ENCODE measurements at regions not wholly inside any gene's neighbourhood (a gene's known extent, or its start where the extent isn't known, plus 50 kb on each side); places are given as distances from the start of the nearest gene placed in this dataset.

DNA sequence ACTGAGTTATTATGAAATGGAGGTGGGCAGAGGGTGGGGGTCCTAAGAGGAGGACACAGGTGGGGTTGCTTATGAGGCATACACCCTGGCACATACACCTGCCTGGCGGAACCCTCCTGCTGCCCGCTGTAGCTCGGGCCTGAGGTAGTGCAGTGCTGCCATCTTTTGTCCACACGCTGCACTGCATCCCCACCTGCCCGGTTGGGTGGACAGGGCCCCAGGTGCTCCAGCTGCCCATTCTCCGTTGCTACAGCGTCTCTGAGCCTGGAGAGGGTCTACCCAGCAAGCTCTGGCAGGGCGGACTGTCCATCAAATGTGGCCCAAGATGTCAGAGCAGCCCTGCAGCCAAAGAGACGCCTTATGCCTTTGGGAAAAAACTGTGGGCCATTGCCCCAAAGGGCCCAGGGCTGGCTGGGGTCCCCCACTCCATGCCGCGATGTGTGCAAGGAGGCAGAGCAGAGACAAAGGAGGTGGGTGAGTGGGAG, 131.2 kb downstream of the BUD13 start:
- peak; percentile 9 for DNase-seq

DNA sequence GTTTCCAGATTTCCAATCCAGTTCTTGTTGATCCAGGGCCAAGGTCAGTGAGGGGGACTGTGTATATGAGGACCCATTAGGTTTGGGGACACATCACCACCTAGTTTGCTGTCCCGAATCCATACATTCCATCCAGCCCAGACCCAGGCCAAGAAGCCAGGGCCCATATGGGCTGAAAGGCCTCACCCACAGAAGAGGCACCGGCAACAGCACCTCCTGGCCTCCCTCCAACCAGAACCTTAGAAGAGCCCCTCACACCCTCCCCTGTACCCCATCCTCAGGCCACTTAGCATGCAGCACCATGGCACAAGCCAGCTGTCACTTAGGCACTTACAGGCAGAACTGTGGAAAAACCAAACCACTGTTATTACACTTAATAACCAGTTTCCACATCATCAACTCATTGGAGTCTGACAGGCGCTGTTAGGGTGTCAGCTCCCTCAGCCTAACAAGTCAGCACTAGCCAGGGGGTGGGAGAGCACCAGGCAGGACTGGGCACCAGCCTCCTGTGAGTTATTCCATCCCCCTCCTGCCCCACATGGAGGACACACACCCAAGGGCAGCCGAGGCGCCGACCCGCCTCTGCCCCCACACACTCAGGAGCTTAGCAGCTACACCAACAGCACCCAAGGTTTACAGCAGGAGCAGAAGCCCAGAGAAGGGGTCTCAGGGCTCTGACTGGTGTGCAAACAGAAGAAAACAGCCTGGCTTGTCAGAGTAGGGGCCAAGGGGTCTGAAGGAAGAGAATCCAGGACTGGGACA, 132.0 kb downstream of the BUD13 start:
- no peak for DNase-seq

DNA sequence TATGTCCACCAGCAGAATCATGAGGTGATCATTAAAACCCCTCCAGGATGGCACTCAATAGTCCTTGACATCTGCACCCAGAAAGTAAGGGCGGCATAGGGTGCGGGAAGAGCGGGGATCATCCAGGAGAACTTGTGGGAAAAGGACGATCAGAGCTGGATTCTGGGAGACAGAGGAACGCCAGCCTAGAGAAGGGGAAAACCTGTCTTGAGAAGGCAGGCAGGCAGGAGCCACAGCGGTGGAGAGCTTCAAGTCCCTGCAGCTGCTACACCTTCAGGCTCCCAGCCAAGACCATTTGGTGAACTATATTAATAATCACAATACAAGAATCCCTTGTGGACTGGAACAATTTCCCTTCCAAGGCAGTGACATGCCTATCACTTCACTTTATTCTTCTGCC, 134.3 kb downstream of the BUD13 start:
- no peak for DNase-seq

DNA sequence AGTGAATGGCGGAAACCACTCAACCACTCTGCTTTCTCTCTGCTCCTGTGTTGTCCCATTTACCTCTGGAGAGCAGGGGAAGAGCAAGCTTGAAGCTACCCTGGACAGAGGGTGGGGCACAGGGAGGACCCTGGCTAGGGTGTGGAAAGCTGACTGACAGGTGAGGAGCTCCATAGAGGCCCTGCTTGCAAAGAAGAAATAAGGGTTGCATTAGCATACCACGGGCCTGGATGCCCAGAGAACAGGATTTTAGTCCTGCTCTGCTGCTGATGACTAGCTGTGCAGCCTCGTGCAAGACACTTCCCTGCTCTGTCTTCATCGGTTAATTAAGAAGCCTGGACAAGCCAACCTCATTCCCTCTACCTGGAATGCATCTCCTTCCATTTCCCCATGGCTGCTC, 135.0 kb downstream of the BUD13 start:
- DNase-seq = no peak

DNA sequence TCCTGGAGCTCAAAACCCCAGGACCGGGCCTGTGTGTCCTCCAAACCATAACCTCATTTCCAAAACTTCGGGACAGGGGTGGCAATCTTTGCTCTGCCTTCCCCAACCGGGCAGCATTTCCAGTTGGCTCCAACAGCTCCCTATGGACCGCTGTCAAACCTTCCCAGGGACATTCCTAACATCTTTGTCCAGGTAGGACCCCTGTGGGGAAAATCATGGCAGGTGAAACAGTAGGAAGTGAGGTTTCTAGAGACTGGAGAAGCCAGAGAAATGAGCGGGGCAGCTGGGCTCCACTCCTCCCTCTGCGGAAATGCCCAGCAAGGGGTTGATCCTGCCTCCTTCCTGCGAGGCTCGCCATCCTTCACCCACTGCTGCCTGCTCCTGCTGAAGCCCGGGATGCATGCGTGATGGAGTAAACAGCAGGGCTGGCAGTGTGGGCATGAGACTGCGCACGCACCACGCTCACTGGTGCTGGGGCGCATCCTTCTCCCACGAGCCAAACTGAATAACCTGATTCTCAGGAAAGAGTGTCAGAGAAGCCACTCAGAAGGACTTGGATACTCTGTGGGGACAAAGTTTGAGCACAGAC, 136.4 kb downstream of the BUD13 start:
- DNase-seq = no peak

DNA sequence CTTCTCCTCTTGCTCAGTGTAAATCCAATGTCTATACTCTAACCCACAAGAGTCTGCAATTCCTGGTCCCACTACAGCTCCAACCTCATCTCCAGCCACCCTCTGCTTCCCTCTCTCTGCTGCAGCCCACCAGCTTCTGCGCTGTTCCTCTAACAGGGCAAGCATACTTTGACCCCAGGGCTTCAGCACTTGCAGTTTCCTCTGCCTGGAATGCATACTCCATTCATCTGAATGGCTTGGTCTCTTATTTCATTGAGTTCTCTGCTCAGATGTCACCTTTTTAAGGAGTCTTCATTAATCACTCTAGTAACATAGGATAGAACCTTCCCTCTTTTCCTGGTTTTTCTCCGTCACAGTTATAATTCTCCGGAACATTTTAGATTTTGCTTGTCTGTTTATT, 141.6 kb downstream of the BUD13 start:
- DNase-seq = no peak

DNA sequence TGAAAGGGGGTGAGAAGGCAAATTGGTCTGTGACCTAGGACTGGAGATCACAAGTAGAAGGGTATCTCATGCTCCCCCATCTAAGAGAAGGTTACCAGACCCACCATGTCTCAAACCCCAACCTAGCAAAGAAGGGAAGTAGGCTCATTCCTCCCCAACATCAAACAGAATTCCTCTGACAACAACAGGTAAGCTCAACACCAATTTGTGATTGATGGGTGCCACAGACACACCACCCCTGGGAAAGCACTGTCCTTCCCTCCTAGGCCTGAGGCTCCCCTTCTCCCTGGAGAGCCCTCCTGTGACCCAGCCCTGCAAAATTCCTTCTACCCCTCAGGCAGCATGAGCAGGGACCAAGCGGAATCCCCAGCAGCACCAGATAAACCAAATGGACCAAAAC, 154.3 kb downstream of the BUD13 start:
- DNase-seq = no peak

DNA sequence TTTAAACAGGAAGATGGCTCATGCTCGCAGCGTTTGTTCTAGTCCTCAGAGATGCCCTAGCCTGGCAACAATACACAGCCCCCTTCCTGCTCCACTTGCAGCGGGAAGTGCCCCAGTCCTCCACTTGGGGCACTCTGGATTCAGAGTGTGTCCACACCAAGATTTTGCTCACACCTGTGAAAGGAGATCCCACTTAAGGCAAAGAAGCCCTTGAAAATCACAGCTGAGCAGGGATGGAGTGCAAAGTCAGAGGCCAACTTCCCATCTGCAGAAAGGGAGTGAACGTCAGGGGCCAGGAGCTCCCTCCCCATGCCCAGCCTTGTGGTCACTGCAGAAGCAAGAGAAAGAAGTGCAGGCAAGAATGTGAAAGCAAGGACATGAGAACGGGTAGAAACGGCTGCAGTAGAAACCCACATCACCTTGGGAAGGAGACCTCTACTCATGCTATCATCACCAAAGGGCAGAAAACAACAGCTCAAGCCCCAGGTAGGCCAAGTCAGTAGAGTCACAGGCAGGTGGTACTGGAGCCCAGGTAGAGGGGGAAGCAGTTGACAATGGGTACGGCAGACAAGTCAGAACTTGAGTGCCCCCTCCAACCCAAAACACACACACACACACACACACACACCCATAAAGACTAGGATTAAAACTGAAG, 157.4 kb downstream of the BUD13 start:
- no peak for DNase-seq

DNA sequence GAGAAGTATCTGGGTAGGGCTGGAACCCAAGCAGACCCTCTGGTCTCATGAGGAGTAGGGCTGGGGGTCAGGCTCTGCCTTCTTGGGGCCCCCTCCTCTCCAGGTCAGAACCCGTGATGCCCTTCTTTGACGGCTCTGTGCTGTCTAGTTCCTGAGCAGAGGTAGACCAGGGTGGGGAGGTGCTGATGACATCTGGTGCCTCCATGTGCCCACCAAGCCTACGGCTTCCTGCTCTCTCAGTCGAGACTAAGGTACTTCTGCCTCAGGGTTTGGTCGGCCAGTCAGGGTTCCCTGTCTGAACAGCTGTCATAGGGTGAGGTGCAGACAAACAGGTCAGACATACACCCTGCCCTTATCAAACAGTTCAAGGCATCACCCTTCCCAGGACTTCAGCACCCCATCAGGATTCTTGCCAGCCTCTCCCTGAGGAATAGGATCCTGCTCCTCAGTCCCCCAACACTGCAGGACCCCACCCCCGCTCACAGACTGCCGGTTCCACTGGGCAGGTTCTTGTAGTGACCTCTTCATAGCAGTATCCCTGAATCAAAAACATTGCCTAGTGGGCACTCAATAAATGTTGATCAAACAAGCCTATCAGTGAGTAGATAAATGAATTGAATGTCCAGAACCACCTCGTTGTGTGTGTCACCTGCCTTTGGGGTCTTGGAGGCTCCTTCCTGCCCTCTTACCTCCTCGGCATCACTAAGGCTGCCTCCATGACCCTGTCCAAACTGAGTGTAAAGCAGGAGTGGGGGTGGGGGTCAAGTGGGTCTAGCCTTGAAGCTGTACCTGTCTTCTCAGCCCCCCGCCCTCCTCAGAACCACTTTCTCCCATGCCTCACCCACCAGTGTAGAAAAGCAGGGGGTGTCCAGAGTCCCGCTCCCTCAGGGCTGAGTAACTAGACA, 158.2 kb downstream of the BUD13 start:
- no peak for DNase-seq

DNA sequence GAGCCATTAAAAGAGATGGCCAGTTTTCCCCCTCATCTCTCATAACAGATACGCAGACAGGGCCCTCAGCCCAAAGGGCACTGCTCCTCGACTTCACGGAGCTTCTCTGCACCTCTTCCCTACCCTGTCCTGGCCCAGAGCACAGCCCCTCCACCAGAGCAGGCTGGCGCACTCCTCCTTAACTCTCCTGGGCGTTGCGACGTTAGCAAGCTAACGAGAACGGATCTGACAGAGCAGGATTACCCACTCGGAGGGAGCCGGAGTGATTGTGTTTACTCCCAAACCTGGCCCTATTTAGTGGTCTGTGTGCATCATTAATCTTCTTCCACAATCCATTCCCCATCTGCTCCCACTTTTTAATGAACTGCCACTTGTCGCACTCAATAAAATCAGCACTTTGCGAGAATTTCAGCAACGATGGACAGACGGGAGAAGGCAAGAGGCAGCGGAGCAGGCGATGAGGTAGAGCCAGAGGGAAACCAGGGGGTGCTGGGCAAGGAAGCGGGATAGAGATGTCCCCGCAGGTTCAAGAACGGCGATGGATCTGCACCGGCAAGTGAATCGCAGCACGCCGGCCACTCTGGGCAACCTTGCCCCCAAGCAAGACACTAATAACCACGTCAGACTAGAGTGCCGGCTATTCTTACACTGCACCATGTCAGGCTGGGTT, 159.4 kb downstream of the BUD13 start:
- no peak for DNase-seq

DNA sequence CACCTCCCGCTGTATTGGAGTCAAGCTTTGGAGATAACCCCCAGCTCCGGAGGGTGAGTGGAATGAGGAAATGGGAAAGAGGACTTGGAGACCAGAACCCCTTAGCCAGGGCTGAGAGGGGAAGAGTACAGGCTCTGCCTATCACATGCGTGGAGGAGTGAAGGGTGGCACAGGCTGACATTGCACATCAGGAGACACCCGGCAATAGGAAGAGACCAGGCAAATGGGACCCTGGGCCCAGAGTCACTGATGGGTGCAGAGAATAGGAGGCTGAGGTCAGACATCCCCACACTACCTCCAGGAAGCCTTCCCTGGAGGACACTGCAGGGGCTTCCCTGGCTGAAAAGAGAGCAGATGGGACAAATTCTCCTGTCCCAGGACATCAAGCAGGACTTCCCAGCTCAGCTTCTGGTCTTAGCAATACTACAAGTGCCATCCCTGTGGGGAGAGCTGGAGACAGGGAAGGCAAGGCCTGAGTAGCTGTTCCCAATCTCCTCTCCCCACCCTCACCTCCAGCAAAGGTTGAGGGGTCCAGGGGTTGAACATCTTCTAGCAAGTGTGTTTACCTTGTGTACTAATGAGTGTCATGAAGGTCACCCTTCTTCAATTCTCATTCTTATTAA, 160.7 kb downstream of the BUD13 start:
- DNase-seq = no peak

DNA sequence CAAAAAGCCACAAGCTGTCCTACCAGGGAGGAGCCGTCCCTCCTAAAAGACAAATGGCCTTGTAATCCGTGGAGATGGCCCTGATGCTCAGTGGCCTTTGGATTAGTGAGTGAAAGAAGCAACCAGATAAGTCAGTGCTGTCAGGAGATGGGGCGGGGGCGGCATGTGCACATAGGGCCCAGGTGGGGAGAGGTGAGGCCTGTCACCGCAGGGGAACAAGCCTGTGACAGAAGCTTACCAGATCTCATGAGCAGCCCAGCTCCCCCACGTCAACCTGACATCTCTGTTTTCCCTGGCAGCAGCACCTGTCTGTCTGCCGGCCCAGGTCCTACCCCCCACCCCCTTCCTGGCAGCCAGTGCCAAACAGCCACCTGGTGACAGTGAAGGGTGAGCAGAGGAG, 162.6 kb downstream of the BUD13 start:
- DNase-seq = no peak

DNA sequence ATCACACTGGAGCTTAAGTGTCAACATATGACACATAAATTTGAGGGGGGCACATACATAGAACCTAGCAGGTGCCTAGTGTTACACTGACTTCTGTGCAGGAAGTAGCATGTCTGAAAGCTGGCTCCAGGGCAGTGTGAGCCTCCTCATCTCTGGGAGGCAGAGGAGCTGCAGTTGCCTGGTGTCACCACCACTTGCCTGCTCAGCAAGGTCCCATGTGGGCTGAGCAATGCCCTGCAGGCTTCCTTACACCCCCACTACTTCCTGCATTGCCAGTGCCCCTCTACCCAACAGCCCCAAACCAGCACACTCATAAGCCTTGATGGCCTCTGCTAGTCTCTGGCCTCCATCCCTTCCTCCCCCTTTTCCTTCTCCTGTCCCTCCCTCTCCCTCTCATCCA, 165.8 kb downstream of the BUD13 start:
- no peak for DNase-seq

DNA sequence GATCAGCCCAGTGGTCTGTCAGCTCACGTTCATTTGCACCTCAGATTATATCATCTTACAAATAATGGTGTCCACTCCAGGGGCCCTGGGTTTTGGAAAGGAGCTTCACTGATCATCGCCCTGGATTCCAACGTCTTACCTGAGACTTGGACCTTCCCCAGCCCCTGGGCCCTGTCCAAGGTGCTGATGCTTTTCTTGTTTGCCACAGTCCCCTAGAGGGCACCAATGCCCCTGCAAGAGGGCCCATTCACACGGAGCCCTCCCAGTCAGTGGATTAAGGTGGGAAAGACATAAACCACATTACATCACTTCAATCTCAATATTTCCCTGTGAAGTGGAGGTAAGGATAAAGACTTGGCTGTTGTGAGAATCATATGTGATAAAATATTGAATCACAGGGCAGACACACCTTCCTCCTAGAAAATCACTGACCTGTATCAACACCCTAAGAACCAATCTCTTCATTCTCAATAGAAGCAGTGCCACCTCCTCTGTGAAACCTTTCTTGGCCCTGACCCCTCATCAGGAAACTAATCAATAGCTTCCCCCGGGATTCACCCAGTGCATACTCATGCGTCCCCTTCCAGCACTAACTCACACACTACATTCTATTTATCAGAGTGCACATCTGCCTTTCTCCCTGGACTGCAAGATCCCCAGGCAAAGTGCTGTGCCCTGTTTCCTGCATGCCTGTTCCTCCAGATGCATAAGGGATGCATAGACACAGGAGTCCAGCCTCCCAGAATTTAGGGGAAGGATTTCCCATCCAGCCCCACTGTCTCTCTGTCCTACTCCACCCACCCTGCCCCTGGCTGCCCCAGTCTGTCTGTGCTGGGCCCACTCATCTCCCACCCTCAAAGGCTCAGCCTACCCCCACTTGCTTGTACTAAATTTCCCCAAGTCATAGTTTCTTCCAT, 167.0 kb downstream of the BUD13 start:
- DNase-seq = peak; percentile 11

DNA sequence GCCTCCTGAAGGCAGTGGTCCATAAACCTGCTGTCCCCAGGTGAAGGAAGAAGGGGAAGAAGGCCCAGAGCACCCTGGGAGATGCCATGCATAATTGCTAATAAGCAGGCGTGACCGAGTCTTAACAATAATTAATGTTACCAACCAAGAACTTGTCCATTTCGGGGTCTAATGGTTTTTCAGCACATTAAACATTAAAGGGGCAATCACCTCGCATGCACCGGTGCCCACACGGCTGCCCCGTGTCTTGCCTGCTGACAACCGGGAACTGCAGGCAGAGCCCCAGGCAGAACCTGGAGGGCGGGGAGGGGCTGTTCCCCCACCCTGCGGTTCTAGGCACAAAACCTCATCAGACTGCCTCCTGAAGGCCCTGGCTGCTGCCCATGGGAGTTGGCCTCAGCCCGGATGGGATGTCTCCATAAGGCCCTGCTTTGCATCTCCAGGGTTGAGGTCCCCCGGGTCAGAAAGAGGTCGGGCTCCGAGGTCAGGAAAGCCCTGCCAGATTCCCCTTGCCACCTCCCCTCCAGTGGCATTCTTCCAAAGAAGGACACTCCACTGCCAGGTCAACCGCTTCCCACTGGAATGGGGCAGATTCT, 169.0 kb downstream of the BUD13 start:
- no peak for DNase-seq

DNA sequence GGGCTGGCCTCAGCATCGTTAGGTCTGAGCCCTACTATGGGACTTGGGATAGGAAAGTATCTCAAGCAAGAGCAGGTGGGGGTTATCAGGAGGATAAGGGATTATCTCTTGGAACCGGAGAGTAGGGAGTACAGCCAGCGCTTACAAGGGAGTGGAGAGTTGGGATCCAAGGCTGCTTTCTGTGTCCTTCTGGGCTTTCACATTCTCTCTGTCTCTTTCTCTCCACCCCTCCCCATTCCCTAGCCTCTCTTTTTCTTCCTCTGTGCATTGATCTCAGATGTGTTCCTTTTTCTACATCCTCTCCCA, 170.2 kb downstream of the BUD13 start:
- no peak for DNase-seq

DNA sequence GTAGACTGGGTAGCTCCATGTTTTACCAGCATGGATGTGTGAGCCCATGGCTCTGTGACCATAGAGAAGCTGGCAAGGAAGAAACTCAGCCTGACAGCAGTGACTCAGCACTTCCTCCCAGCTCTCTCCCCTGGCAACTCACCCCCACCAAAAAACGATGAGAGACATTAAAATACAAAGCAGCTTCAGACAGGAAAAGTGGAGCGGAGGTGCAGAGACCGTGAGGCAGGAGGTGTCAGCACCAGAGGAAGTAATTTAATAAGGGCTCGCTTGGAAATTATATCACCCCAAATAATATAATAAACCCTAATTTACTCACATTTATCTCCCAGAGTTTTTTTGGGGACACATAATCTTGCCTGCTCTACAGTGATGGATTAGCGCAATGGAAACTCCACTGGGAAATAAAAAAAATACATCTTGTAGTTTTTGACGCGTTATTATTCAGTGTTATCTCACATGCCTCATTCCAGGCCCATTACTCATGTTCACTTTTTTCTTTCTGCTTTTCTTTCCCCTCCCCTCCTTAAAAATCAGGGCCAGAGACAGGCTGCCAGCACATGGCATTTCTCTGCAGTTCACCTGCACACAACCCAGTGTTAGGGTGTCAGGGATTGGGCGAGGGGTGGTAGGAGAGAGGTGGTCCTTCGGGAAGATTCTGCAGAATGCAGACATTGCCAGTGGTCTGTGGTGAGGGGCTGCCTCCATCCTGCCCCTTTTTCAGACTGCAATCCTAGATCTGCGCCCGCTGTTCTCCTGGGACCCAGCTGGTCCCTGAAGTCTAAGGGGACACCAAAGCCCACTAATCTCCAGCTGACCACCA, 170.8 kb downstream of the BUD13 start:
- DNase-seq = no peak

DNA sequence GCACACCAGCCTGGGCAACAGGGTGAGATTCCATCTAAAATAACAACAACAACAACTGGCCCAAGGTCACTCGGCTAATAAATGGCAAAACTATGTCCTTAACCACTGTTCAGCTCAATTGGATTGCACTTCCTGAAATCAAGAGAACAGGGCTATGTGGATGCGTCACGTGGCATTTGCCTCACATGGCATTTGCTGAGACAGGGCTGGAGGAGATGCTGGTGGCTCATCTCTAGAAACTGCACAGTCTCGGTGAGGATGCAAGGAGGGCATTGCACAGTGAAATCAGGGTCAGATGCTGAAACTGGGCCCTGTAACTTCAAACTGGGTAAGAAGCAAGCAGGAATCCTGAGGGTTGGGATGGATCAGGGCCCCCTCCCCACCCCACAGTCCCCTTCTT, 171.9 kb downstream of the BUD13 start:
- no peak for DNase-seq

DNA sequence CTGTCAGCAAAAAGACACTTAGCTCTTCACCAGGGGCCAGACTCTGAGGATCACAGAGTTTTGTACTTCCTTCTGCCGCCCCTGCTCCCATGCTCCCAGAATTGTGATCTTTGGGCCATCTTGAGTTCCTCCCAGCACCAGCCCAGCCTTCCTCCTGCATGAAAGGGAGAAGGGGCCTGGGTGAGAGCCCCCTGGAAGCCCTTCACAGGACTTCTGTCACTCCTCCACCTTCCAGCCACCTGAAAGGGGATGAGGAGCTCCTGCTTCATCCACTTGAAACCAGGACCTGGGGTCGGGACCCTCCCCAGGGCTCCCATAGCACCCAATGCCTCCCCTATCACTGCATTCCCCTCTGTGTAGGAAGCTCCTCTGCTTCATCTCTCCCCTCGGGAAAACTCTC, 174.2 kb downstream of the BUD13 start:
- DNase-seq = no peak

DNA sequence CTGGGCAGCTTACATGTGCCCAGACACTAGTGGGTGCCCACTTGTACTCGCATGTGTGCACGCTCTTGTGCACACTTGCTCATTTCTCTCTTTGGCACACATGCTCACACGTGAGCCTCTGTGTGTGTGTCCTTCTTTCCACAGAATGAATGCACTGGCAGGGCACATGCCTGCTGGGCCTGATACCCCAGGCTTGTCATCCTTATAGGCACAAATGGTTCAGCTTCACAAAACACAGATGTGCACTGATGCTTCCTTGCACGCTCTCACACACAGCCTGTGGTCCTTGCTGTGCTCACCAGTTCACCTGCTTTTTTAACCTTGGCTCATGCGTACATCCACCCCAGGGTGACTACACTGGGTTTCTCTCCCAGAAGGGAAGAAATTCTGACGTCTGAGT, 174.8 kb downstream of the BUD13 start:
- no peak for DNase-seq
